Gastrocnemius medialis (tissue), 4 donors: ENCODE measurements at regions not wholly inside any gene's neighbourhood (a gene's known extent, or its start where the extent isn't known, plus 50 kb on each side); places are given as distances from the start of the nearest gene placed in this dataset.

Experiments
- CTCF ChIP-seq, 5 experiments: fragments of 450-650 bp in 3 of 5; fragments of 200-600 bp in 2 of 5; sonication (generic) in 2 of 5; IDR thresholded peaks in 4 of 5; conservative IDR thresholded peaks in 1 of 5; 1 replicate in 4 of 5; 2 replicates in 1 of 5; pipeline ENCODE4 v1.5.1; 2016 to 2019; ENCODE audit warnings: antibody characterized with exemption in 5 of 5, mild to moderate bottlenecking in 3 of 5, moderate library complexity in 3 of 5
- POLR2A ChIP-seq, 2 donors: fragments of 450-650 bp; IDR thresholded peaks; one replicate each; pipeline ENCODE4 v1.6.1; 2017; ENCODE audit warnings: antibody characterized with exemption in 2 of 2, mild to moderate bottlenecking in 2 of 2, moderate library complexity in 2 of 2

GRCh38 chr2:82827426-82827825, 1631.7 kb downstream of the SUCLG1 start:
- TF ChIP-seq CTCF (IDR thresholded peaks at IDR 0.05 in 4 of 5, conservative IDR thresholded peaks at IDR 0.05 in 1 of 5) = no peak
- TF ChIP-seq POLR2A (IDR thresholded peaks at IDR 0.05) = no peak
